ENCODE measurements at regions not wholly inside any gene's neighbourhood (a gene's known extent, or its start where the extent isn't known, plus 50 kb on each side); places are given as distances from the start of the nearest gene placed in this dataset.

DNA sequence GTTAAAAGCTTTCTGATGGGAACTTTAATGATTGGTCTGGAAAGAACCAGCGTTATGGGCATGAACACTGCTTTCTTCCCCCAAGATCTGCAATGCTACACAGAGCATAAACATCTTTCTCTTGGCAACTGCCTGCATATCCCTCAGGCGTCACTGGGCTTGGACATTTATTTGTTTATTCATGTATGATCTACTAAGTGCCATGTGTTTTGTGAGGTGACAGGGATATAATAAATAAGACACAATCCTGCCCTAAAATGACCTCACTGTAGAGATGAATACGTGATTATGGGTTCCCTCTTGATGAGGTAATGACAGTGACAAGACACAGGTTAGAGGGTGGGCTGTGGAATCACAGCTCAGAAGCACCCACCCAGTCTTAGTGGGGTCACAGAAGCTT is 485.3 kb downstream of the PDCD6IP start:
- H3K27ac ChIP-seq = no peak overlapping the region
- H3K36me3 ChIP-seq (replicated peaks) = no peaks in the 10 kb centered on the region
- in situ Hi-C loops (cut with HindIII; ENCODE audit: low pct_ligation_motif_present, low sequenced_read_pairs) = no loop called here
- no peak for DNase-seq
- TF ChIP-seq, protein P1, sequence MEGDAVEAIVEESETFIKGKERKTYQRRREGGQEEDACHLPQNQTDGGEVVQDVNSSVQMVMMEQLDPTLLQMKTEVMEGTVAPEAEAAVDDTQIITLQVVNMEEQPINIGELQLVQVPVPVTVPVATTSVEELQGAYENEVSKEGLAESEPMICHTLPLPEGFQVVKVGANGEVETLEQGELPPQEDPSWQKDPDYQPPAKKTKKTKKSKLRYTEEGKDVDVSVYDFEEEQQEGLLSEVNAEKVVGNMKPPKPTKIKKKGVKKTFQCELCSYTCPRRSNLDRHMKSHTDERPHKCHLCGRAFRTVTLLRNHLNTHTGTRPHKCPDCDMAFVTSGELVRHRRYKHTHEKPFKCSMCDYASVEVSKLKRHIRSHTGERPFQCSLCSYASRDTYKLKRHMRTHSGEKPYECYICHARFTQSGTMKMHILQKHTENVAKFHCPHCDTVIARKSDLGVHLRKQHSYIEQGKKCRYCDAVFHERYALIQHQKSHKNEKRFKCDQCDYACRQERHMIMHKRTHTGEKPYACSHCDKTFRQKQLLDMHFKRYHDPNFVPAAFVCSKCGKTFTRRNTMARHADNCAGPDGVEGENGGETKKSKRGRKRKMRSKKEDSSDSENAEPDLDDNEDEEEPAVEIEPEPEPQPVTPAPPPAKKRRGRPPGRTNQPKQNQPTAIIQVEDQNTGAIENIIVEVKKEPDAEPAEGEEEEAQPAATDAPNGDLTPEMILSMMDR (IDR thresholded peaks at IDR 0.05; ENCODE audit: low read depth, low read length, missing control alignments) = no peak
- H3K4me3 ChIP-seq (ENCODE audit: low read depth, low read length) = no peak overlapping the region
- no peaks in the 10 kb centered on the region for H3K27me3 ChIP-seq (replicated peaks)

DNA sequence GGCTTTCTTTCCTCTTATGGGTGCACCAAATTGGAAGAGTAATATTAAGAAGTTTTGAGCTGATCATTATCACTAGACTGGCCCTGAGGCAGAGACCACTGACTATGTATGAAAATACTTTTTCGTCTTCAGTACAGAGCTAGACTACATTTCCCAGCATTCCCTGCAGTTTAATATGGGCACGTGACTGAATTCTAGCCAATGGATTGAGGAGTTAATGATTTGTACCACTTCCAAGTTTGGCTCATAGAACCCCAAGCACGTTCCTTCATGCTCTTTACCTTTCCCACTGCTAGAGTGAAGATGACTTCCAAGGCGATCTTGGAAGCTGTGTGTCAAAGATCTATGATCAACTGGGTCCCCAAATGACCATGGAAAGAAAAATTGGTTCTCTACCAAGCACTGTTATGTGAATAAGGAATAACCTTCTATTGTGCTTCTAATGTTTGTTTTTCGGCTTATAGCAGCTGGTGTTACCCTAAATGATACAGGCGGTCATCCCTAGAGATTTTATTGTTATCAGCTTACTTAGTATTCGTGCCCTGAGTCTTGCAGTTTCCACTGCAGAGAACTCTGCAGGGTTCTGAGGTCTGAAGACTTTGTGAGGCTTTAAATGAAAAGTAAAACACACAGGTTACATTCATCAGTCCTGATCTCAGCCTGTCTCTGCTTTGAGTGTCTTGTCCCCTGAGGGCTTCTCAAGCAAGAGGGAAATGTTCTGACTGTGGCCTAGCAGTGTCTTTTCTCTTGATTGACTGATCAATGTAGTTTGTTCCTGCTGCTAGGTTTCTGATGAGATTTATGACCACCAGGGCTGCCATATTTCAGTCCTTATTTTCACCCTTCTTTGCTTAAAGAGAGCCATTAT is 486.8 kb downstream of the PDCD6IP start:
- TF ChIP-seq, protein P1 (IDR thresholded peaks at IDR 0.05; ENCODE audit: low read depth, low read length, missing control alignments) = no peak
- Histone ChIP-seq H3K27me3 (replicated peaks) (no peaks in the 10 kb centered on the region), H3K27ac (no peak overlapping the region), H3K36me3 (replicated peaks) (no peaks in the 10 kb centered on the region), H3K4me3 (ENCODE audit: low read depth, low read length) (no peak overlapping the region)
- DNase-seq = no peak
- in situ Hi-C loops (cut with HindIII; ENCODE audit: low pct_ligation_motif_present, low sequenced_read_pairs) = no loop called here

DNA sequence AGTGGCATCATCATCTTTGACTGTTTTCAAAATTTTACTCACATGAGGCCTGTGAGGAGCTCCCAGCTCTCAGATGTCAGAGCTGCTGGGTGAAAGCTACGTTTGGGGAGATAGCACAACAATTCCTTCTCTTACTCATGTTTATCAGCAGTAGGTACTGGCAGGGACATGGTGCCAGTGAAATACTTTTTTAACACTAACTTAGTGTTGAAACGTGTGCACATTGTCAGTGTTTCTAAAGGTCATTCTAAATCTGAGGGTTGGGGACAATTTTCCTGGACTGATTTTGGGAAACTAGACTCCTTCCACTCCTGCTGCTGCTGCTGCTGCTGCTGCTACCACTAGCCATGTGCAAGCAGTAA is 487.4 kb downstream of the PDCD6IP start:
- TF ChIP-seq, protein P1 (IDR thresholded peaks at IDR 0.05; ENCODE audit: low read depth, low read length, missing control alignments) = no peak
- in situ Hi-C loops (cut with HindIII; ENCODE audit: low pct_ligation_motif_present, low sequenced_read_pairs) = no loop called here
- Histone ChIP-seq H3K4me3 (ENCODE audit: low read depth, low read length) (no peak overlapping the region), H3K27me3 (replicated peaks) (no peaks in the 10 kb centered on the region), H3K36me3 (replicated peaks) (no peaks in the 10 kb centered on the region), H3K27ac (no peak overlapping the region)
- no peak for DNase-seq

DNA sequence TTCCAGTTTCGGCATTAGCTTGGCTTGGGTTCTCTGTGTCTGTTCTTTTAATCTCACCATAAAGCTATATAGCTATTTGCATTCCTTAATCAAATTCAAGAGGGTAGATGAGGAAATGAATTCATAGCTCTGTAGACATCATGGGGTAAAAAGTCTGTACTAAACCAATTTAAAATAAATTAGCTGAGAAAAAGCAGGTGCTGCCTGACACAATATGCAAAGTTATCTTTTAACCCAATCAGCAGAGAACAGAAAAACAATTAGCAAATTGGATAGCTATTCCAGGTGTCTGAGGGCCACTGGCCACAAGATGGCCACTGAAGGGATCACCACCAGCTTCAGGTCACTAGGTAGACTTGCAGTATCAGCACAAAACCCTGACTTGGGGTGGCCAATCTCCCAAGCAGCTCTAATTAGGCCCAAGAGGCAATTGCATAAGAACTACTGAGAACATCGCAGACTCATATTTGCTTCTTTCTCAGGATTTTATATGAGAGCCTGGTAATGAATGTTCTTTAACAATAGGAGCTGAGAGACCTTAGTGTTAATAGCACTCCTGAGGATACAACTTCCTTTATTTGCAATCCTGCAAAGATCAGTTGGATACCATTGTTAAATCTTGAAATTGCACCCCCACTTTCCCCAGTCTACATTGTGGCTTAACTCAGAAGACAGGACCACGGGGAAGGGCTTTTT is 494.3 kb downstream of the PDCD6IP start:
- no peak overlapping the region for H3K27ac ChIP-seq
- TF ChIP-seq, protein P1 (IDR thresholded peaks at IDR 0.05; ENCODE audit: low read depth, low read length, missing control alignments) = no peak
- in situ Hi-C loops (cut with HindIII; ENCODE audit: low pct_ligation_motif_present, low sequenced_read_pairs) = no loop called here
- H3K4me3 ChIP-seq (ENCODE audit: low read depth, low read length) = no peak overlapping the region
- H3K27me3 ChIP-seq (replicated peaks) = no peaks in the 10 kb centered on the region
- no peaks in the 10 kb centered on the region for H3K36me3 ChIP-seq (replicated peaks)
- no peak for DNase-seq

DNA sequence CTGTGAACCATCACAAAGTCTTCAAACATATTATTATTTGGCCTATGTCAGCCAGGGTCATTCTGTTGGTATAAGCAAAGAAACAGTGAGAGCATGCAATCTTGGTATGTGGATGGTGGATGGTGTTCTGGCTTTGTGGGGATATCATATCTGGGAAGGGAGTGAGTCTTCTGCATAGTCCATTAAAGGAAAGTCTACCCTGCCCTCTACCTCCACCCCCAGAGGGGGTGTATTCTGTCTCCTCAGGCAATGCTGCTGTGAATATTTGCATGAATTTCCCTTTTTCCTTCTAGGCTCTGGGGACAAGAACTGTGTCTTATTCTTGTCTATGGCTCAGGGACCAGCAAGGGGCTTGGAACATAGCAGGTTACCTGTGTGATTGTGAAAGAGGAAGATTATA is 495.8 kb downstream of the PDCD6IP start:
- DNase-seq = no peak
- Histone ChIP-seq H3K4me3 (ENCODE audit: low read depth, low read length) (no peak overlapping the region), H3K27ac (no peak overlapping the region), H3K36me3 (replicated peaks) (no peaks in the 10 kb centered on the region), H3K27me3 (replicated peaks) (no peaks in the 10 kb centered on the region)
- in situ Hi-C loops (cut with HindIII; ENCODE audit: low pct_ligation_motif_present, low sequenced_read_pairs) = no loop called here
- TF ChIP-seq, protein P1 (IDR thresholded peaks at IDR 0.05; ENCODE audit: low read depth, low read length, missing control alignments) = no peak

Data from brain microvascular endothelial cell (primary cell).